MM.1S (cell line): ENCODE measurements at regions not wholly inside any gene's neighbourhood (a gene's known extent, or its start where the extent isn't known, plus 50 kb on each side); places are given as distances from the start of the nearest gene placed in this dataset.

Experiments used
- DNase-seq: peaks from one replicate; pipeline ENCODE4 v3.0.0-alpha.2; 2015
- H2AFZ ChIP-seq: fragments of 300-600 bp; sonication (generic); 2 replicates; pipeline ENCODE4 v1.6.0; 2016; ENCODE audit warnings: antibody characterized with exemption, low read length
- H3F3A ChIP-seq: fragments of 300-600 bp; sonication (generic); 2 replicates; pipeline ENCODE4 v1.6.1; 2016; ENCODE audit warnings: mild to moderate bottlenecking, antibody characterized with exemption, low read length, moderate library complexity, mixed read lengths; ENCODE audit not compliant: insufficient read depth
- H3K27ac ChIP-seq: fragments of 300-600 bp; sonication (generic); 2 replicates; pipeline ENCODE4 v1.5.1; 2016; ENCODE audit warnings: mild to moderate bottlenecking, low read length
- H3K27me3 ChIP-seq: fragments of 300-600 bp; sonication (generic); replicated peaks from 2 replicates; pipeline ENCODE4 v1.6.0; 2016; ENCODE audit warnings: low read length; ENCODE audit not compliant: insufficient read depth
- H3K36me3 ChIP-seq: fragments of 300-600 bp; sonication (generic); replicated peaks from 2 replicates; pipeline ENCODE4 v1.6.1; 2016; ENCODE audit warnings: mild to moderate bottlenecking, low read length, mixed read lengths; ENCODE audit not compliant: insufficient read depth
- H3K4me1 ChIP-seq: fragments of 300-600 bp; sonication (generic); 2 replicates; pipeline ENCODE4 v1.6.1; 2016; ENCODE audit warnings: low read length, mixed read lengths
- H3K4me2 ChIP-seq: fragments of 300-600 bp; sonication (generic); 2 replicates; pipeline ENCODE4 v1.6.0; 2016; ENCODE audit warnings: low read depth, low read length
- H3K4me3 ChIP-seq: fragments of 300-600 bp; sonication (generic); 2 replicates; pipeline ENCODE4 v1.5.1; 2016; ENCODE audit warnings: low read length, mixed read lengths
- H3K79me2 ChIP-seq: fragments of 300-600 bp; sonication (generic); 2 replicates; pipeline ENCODE4 v1.6.1; 2016; ENCODE audit warnings: mixed run types, low read length, mixed read lengths
- H3K9ac ChIP-seq: fragments of 300-600 bp; sonication (generic); 2 replicates; pipeline ENCODE4 v1.6.1; 2016; ENCODE audit warnings: low read length, mixed read lengths
- H3K9me2 ChIP-seq: fragments of 300-600 bp; sonication (generic); replicated peaks from 2 replicates; pipeline ENCODE4 v1.6.1; 2016; ENCODE audit warnings: mild to moderate bottlenecking, low read length, mixed read lengths; ENCODE audit not compliant: insufficient read depth
- H3K9me3 ChIP-seq: fragments of 300-600 bp; sonication (generic); replicated peaks from 2 replicates; pipeline ENCODE4 v1.6.1; 2016; ENCODE audit warnings: mild to moderate bottlenecking, low read length, mixed read lengths; ENCODE audit not compliant: insufficient read depth
- H4K20me1 ChIP-seq: fragments of 300-600 bp; sonication (generic); 2 replicates; pipeline ENCODE4 v1.6.1; 2016; ENCODE audit warnings: mild to moderate bottlenecking, low read length, moderate library complexity, mixed read lengths; ENCODE audit not compliant: insufficient read depth
- EZH2 ChIP-seq: fragments of 300-600 bp; sonication (generic); optimal IDR thresholded peaks from 2 replicates; pipeline ENCODE3; 2017; ENCODE audit warnings: low read depth, mild to moderate bottlenecking, antibody characterized with exemption, low read length, mixed read lengths
- EZH2phosphoT487 ChIP-seq: fragments of 300-600 bp; sonication (generic); IDR thresholded peaks from 2 replicates; pipeline ENCODE4 v1.6.1; 2018; ENCODE audit warnings: antibody characterized with exemption, low read length
- TF ChIP-seq, protein P1 (sequence below): fragments of 300-600 bp; sonication (generic); IDR thresholded peaks from 2 replicates; pipeline ENCODE4 v1.5.1; 2016; ENCODE audit warnings: antibody characterized with exemption, low read length, mixed read lengths

DNA sequence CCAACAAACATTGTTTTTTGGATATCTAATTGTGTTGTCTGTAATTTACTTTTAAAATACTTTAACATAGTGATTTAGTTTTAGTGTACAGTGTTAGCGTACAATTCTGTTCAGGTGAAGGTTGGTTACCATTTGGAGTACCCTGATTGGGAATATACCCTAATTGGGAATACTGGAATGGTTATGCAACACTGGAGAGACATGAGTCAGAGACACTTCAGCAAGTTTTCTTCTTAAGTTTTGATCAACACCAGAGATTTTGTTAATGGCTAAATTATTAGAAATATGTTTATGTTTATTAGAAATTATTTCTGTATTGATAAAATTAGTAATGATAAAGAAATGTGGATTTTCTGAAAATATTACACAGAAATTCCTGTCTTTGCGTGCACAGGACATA, 100.3 kb upstream of the NABP1 start:
- no peak overlapping the region for H2AFZ ChIP-seq
- no peaks in the 10 kb centered on the region for H3K36me3 ChIP-seq
- no peaks in the 10 kb centered on the region for H3K79me2 ChIP-seq
- no peak overlapping the region for H3K27ac ChIP-seq
- no peak overlapping the region for H3K4me3 ChIP-seq
- no peak for TF ChIP-seq EZH2phosphoT487
- TF ChIP-seq EZH2, result no peak
- TF ChIP-seq, protein P1, sequence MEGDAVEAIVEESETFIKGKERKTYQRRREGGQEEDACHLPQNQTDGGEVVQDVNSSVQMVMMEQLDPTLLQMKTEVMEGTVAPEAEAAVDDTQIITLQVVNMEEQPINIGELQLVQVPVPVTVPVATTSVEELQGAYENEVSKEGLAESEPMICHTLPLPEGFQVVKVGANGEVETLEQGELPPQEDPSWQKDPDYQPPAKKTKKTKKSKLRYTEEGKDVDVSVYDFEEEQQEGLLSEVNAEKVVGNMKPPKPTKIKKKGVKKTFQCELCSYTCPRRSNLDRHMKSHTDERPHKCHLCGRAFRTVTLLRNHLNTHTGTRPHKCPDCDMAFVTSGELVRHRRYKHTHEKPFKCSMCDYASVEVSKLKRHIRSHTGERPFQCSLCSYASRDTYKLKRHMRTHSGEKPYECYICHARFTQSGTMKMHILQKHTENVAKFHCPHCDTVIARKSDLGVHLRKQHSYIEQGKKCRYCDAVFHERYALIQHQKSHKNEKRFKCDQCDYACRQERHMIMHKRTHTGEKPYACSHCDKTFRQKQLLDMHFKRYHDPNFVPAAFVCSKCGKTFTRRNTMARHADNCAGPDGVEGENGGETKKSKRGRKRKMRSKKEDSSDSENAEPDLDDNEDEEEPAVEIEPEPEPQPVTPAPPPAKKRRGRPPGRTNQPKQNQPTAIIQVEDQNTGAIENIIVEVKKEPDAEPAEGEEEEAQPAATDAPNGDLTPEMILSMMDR, result no peak
- H3K9me3 ChIP-seq, result no peaks in the 10 kb centered on the region
- H3K4me1 ChIP-seq, result no peaks in the 10 kb centered on the region
- H3K9me2 ChIP-seq, result no peaks in the 10 kb centered on the region
- no peak overlapping the region for H3K9ac ChIP-seq
- H3F3A ChIP-seq, result no peaks in the 10 kb centered on the region
- no peak for DNase-seq
- no peak overlapping the region for H3K4me2 ChIP-seq
- H3K27me3 ChIP-seq, result no peaks in the 10 kb centered on the region
- no peaks in the 10 kb centered on the region for H4K20me1 ChIP-seq

- Histone ChIP-seq H3K9me2 (no peaks in the 10 kb centered on the region), H3F3A (no peaks in the 10 kb centered on the region), H3K27ac (no peak overlapping the region), H3K4me3 (no peak overlapping the region), H4K20me1 (no peaks in the 10 kb centered on the region), H3K79me2 (no peaks in the 10 kb centered on the region), H3K9ac (no peak overlapping the region), H3K4me1 (no peaks in the 10 kb centered on the region), H2AFZ (no peak overlapping the region), H3K27me3 (no peaks in the 10 kb centered on the region), H3K36me3 (no peaks in the 10 kb centered on the region), H3K9me3 (no peaks in the 10 kb centered on the region), H3K4me2 (no peak overlapping the region)
- no peak for DNase-seq
- TF ChIP-seq, protein P1, result no peak
- no peak for TF ChIP-seq EZH2
- TF ChIP-seq EZH2phosphoT487, result no peak
Measured at GRCh38 chr2:191578031-191578430, 99.9 kb upstream of the NABP1 start.

DNA sequence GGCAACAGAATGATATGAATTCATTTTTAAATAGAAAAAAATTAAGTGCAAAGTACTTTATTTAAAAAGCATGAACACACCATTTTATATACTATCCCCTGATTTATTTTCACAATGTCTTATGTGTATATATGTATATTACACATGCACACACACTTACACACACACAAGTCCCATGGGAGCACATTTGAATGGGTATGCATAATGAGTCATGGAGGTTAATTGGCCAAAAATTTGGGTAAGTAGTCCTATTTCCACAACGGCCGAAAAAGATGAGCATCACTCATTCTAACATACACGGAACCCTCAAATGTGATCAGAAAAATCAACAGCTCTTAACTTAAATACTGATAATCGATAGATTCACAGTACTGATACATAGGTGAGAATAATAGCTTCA, 97.4 kb upstream of the NABP1 start:
- Histone ChIP-seq H3K4me1 (no peaks in the 10 kb centered on the region), H3K4me2 (no peak overlapping the region), H3K9ac (no peak overlapping the region), H3K27me3 (no peaks in the 10 kb centered on the region), H3K27ac (no peak overlapping the region), H3F3A (no peaks in the 10 kb centered on the region), H4K20me1 (no peaks in the 10 kb centered on the region), H3K79me2 (no peaks in the 10 kb centered on the region), H2AFZ (no peak overlapping the region), H3K9me3 (no peaks in the 10 kb centered on the region), H3K4me3 (no peak overlapping the region), H3K36me3 (no peaks in the 10 kb centered on the region), H3K9me2 (no peaks in the 10 kb centered on the region; the same call in 1 of the 2 replicates)
- DNase-seq, result no peak
- TF ChIP-seq EZH2, result no peak
- TF ChIP-seq, protein P1, result no peak
- no peak for TF ChIP-seq EZH2phosphoT487
